Keratinocyte (primary cell): ENCODE measurements at regions not wholly inside any gene's neighbourhood (a gene's known extent, or its start where the extent isn't known, plus 50 kb on each side); places are given as distances from the start of the nearest gene placed in this dataset.
"Not testable (repeated sequence)": the region's sequence is repeated elsewhere in the genome, so short reads cannot be mapped to it uniquely, and the experiment has no call there.

Experiments used
- DNase-seq: peaks from one replicate; pipeline ENCODE4 v3.0.0-alpha.2; 2011; ENCODE audit warnings: low read depth, missing footprints, low spot score
- FAIRE-seq: peaks from 2 replicates; lab custom pipeline; 2011; peaks lifted over from hg19 to GRCh38; lab: Jason Lieb, UNC
- H2AFZ ChIP-seq: 2 replicates; pipeline ENCODE4 v1.6.0; 2012; ENCODE audit warnings: low read length, control low read depth, inconsistent platforms; ENCODE audit not compliant: control insufficient read depth
- H3K27ac ChIP-seq: 2 replicates; pipeline ENCODE4 v1.5.1; 2011; ENCODE audit warnings: low read length; ENCODE audit not compliant: control insufficient read depth, insufficient read depth
- H3K27me3 ChIP-seq: 3 replicates; pipeline ENCODE4 v1.6.0; 2011; ENCODE audit warnings: low read length; ENCODE audit not compliant: control insufficient read depth, insufficient read depth; ENCODE audit errors: extremely low read depth
- H3K36me3 ChIP-seq, 2 experiments: 2 replicates in 1 of 2; 3 replicates in 1 of 2; pipeline ENCODE4 v1.5.1; 2011; ENCODE audit warnings: low read length in 2 of 2, mild to moderate bottlenecking in 1 of 2; ENCODE audit not compliant: control insufficient read depth in 2 of 2, insufficient read depth in 2 of 2; ENCODE audit errors: extremely low read depth in 1 of 2
- H3K4me1 ChIP-seq: 3 replicates; pipeline ENCODE4 v1.5.1; 2011; ENCODE audit warnings: low read length; ENCODE audit not compliant: control insufficient read depth, insufficient read depth; ENCODE audit errors: extremely low read depth
- H3K4me2 ChIP-seq: 3 replicates; pipeline ENCODE4 v1.6.0; 2011; ENCODE audit warnings: low read depth, low read length; ENCODE audit not compliant: control insufficient read depth, insufficient read depth; ENCODE audit errors: extremely low read depth
- H3K4me3 ChIP-seq, 3 experiments: fragments of 200-600 bp in 1 of 3; sonication (generic) in 1 of 3; 2 replicates in 2 of 3; 3 replicates in 1 of 3; pipeline ENCODE4 v1.5.1; 2011 to 2016; ENCODE audit warnings: low read length in 3 of 3, mild to moderate bottlenecking in 3 of 3, control low read depth in 2 of 3, inconsistent platforms in 1 of 3, low read depth in 1 of 3, mixed read lengths in 1 of 3, mixed run types in 1 of 3, moderate library complexity in 1 of 3; ENCODE audit not compliant: control insufficient read depth in 2 of 3, insufficient read depth in 2 of 3; ENCODE audit errors: extremely low read depth in 1 of 3
- H3K79me2 ChIP-seq: 2 replicates; pipeline ENCODE4 v1.6.0; 2012; ENCODE audit warnings: low read length; ENCODE audit not compliant: control insufficient read depth, insufficient read depth
- H3K9ac ChIP-seq: 3 replicates; pipeline ENCODE4 v1.6.0; 2011; ENCODE audit warnings: low read length; ENCODE audit not compliant: control insufficient read depth, insufficient read depth; ENCODE audit errors: extremely low read depth
- H3K9me1 ChIP-seq: 3 replicates; pipeline ENCODE4 v1.6.0; 2011; ENCODE audit warnings: low read length; ENCODE audit not compliant: control insufficient read depth, insufficient read depth; ENCODE audit errors: extremely low read depth
- H3K9me3 ChIP-seq: 2 replicates; pipeline ENCODE4 v1.5.1; 2012; ENCODE audit warnings: low read depth, low read length; ENCODE audit not compliant: control insufficient read depth
- H4K20me1 ChIP-seq: 3 replicates; pipeline ENCODE4 v1.6.0; 2011; ENCODE audit warnings: low read length; ENCODE audit not compliant: control insufficient read depth, insufficient read depth; ENCODE audit errors: extremely low read depth
- EZH2 ChIP-seq: IDR thresholded peaks from one replicate; pipeline ENCODE4 v1.6.1; 2012; ENCODE audit warnings: inconsistent platforms, mild to moderate bottlenecking, low read length, moderate library complexity
- dilution Hi-C: fragments of 300-500 bp; cut with MboI; formaldehyde crosslinking; loops from one replicate; pipeline ENCODE4 v1.7.0; 2020; ENCODE audit warnings: low sequenced_read_pairs; ENCODE audit not compliant: extremely low pct_ligation_motif_present
- TF ChIP-seq, protein P1 (sequence below), 3 experiments: IDR thresholded peaks in 1 of 3; conservative IDR thresholded peaks in 1 of 3; optimal IDR thresholded peaks in 1 of 3; 2 replicates in 2 of 3; 3 replicates in 1 of 3; pipeline versions ENCODE3 to v1.5.1; 2011; ENCODE audit warnings: low read length in 3 of 3, mild to moderate bottlenecking in 3 of 3, moderate library complexity in 2 of 3, control low read depth in 1 of 3, inconsistent platforms in 1 of 3; ENCODE audit not compliant: insufficient read depth in 2 of 3; ENCODE audit errors: extremely low read depth in 1 of 3

DNA sequence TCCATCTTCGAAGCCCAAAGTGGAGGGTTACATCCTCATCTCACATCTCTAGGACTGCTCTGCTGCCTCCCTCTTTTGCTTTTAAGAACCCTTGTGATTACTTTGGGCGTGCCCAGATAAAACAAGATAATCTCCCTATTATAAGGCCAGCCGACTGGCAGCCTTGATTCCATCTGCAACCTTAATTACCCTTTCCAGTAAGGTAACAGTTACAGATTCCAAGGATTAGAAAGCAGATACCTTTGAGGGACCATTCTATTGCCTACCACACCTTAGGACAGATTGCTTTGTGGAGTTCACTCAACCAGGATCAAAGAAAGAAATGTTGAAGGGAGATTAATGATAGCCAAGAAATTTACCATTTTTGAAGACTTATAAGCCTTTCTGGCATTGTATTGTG lies 250.8 kb upstream of the ACVR2A start:
- H3K9me1 ChIP-seq: no peaks in the 10 kb centered on the region
- H3K4me2 ChIP-seq: no peak overlapping the region
- H3K36me3 ChIP-seq: no peaks in the 10 kb centered on the region
- H4K20me1 ChIP-seq: no peaks in the 10 kb centered on the region
- no peak for DNase-seq
- dilution Hi-C loops: no loop called here
- no peak overlapping the region for H3K4me3 ChIP-seq
- H3K79me2 ChIP-seq: no peaks in the 10 kb centered on the region
- no peaks in the 10 kb centered on the region for H3K9me3 ChIP-seq
- no peak for TF ChIP-seq EZH2
- TF ChIP-seq, protein P1, sequence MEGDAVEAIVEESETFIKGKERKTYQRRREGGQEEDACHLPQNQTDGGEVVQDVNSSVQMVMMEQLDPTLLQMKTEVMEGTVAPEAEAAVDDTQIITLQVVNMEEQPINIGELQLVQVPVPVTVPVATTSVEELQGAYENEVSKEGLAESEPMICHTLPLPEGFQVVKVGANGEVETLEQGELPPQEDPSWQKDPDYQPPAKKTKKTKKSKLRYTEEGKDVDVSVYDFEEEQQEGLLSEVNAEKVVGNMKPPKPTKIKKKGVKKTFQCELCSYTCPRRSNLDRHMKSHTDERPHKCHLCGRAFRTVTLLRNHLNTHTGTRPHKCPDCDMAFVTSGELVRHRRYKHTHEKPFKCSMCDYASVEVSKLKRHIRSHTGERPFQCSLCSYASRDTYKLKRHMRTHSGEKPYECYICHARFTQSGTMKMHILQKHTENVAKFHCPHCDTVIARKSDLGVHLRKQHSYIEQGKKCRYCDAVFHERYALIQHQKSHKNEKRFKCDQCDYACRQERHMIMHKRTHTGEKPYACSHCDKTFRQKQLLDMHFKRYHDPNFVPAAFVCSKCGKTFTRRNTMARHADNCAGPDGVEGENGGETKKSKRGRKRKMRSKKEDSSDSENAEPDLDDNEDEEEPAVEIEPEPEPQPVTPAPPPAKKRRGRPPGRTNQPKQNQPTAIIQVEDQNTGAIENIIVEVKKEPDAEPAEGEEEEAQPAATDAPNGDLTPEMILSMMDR (optimal IDR thresholded peaks at IDR 0.05 in 1 of 3, IDR thresholded peaks at IDR 0.05 in 1 of 3, conservative IDR thresholded peaks at IDR 0.05 in 1 of 3; ENCODE audit: extremely low read depth in 1 of 3, insufficient read depth in 2 of 3, low read length in 3 of 3): no peak
- H3K27ac ChIP-seq: no peak overlapping the region
- H3K9ac ChIP-seq: no peak overlapping the region
- H2AFZ ChIP-seq: no peak overlapping the region
- H3K27me3 ChIP-seq: no peaks in the 10 kb centered on the region
- no peaks in the 10 kb centered on the region for H3K4me1 ChIP-seq
- FAIRE-seq: no peak

DNA sequence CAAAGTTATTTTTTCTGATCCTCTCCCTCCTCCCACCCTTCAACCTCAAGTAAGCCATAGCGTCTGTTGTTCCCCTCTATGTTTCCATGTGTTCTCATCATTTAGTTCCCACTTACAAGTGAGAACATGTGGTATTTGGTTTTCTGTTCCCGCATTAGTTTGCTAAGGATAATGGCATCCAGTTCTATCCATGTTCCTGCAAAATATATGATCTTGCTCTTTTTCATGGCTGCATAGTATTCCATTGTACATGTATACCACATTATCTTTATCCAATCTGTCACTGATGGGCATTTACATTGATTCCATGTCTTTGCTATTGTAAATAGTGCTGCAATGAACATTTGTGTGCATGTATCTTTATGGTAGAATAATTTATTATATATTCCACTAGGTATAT lies 252.0 kb upstream of the ACVR2A start:
- H3K9me1 ChIP-seq, H3K79me2 ChIP-seq, H3K9ac ChIP-seq, dilution Hi-C loops, H3K4me3 ChIP-seq, DNase-seq, H3K9me3 ChIP-seq, H3K4me2 ChIP-seq, H3K27me3 ChIP-seq, H3K27ac ChIP-seq, H3K36me3 ChIP-seq, H4K20me1 ChIP-seq, FAIRE-seq, H3K4me1 ChIP-seq, H2AFZ ChIP-seq: not testable (repeated sequence)

DNA sequence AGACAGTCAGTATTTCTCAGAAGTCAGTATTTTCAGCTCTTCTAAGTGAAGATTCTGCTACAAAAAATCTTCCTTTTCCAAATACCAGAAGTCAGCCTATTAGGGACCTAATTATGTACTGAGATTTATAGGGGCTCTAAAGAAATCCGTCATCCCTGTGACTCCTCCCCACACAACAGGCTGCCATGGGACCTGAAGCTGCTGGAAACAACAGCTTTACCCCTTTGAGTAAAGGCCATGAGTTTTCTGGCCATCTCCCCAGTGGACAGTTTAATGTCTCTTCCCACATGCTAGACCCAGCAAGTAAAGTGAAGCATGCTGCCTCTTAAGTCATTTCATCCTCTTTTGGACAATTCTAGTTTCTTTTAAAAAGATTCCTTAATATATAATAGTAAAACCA lies 255.7 kb upstream of the ACVR2A start:
- Histone ChIP-seq H3K27me3 (no peaks in the 10 kb centered on the region), H3K4me3 (no peak overlapping the region), H3K4me2 (no peak overlapping the region), H2AFZ (no peak overlapping the region), H3K9me1 (no peaks in the 10 kb centered on the region), H3K36me3 (no peaks in the 10 kb centered on the region), H4K20me1 (no peaks in the 10 kb centered on the region), H3K79me2 (no peaks in the 10 kb centered on the region), H3K4me1 (no peaks in the 10 kb centered on the region), H3K27ac (no peak overlapping the region), H3K9ac (no peak overlapping the region), H3K9me3 (no peaks in the 10 kb centered on the region)
- no peak for TF ChIP-seq EZH2
- TF ChIP-seq, protein P1 (optimal IDR thresholded peaks at IDR 0.05 in 1 of 3, IDR thresholded peaks at IDR 0.05 in 1 of 3, conservative IDR thresholded peaks at IDR 0.05 in 1 of 3; ENCODE audit: extremely low read depth in 1 of 3, insufficient read depth in 2 of 3, low read length in 3 of 3): no peak
- dilution Hi-C loops: no loop called here
- FAIRE-seq (no peak), DNase-seq (no peak)
